Uterus (tissue), 2 donors: ENCODE measurements at regions not wholly inside any gene's neighbourhood (a gene's known extent, or its start where the extent isn't known, plus 50 kb on each side); places are given as distances from the start of the nearest gene placed in this dataset.

Source experiments
- CTCF ChIP-seq, 4 experiments: fragments of 200-600 bp in 2 of 4; fragments of 450-650 bp in 2 of 4; sonication (generic) in 2 of 4; IDR thresholded peaks; one replicate each; pipeline ENCODE4 v1.5.1; 2016 to 2019; ENCODE audit warnings: antibody characterized with exemption in 4 of 4, mild to moderate bottlenecking in 2 of 4, moderate library complexity in 1 of 4
- POLR2A ChIP-seq, 2 donors: fragments of 450-650 bp; IDR thresholded peaks; one replicate each; pipeline ENCODE4 v1.6.1; 2016; ENCODE audit warnings: antibody characterized with exemption in 2 of 2, mild to moderate bottlenecking in 1 of 2, moderate library complexity in 1 of 2

- TF ChIP-seq POLR2A (IDR thresholded peaks at IDR 0.05) = no peak
- no peak for TF ChIP-seq CTCF (IDR thresholded peaks at IDR 0.05)
These were observed 86.1 kb upstream of the SCG2 start for GRCh38 chr2:223688094-223688835.
